K562 (cell line): ENCODE measurements at regions not wholly inside any gene's neighbourhood (a gene's known extent, or its start where the extent isn't known, plus 50 kb on each side); places are given as distances from the start of the nearest gene placed in this dataset.

Source experiments
- ARID2 ChIP-seq: fragments of 450-650 bp; IDR thresholded peaks from 2 replicates; pipeline ENCODE4 v1.6.1; 2017; ENCODE audit warnings: antibody characterized with exemption, mild to moderate bottlenecking
- CCNT2 ChIP-seq: IDR thresholded peaks from 2 replicates; pipeline ENCODE4 v1.6.1; 2011; ENCODE audit warnings: borderline replicate concordance, low read depth, mild to moderate bottlenecking, moderate library complexity, mixed read lengths, low read length; ENCODE audit not compliant: insufficient read length; ENCODE audit errors: extremely low read depth
- EGR1 ChIP-seq: fragments of 450-650 bp; conservative IDR thresholded peaks from 2 replicates; pipeline ENCODE4 v1.6.1; 2017; ENCODE audit warnings: mild to moderate bottlenecking
- FUS ChIP-seq: fragments of 200-400 bp; formaldehyde crosslinking; optimal IDR thresholded peaks from 2 replicates; pipeline ENCODE3; 2017; ENCODE audit warnings: low read depth, low read length
- HMG20A ChIP-seq: fragments of 450-650 bp; formaldehyde crosslinking; conservative IDR thresholded peaks from 2 replicates; pipeline ENCODE4 v1.4.0; 2020; ENCODE audit warnings: mild to moderate bottlenecking, mixed read lengths
- HMG20B ChIP-seq: fragments of 250-450 bp; sonication (Bioruptor Pico); IDR thresholded peaks from 2 replicates; pipeline ENCODE4 v1.5.0; 2021; ENCODE audit warnings: mild to moderate bottlenecking
- JUN ChIP-seq, 2 experiments: sonication (generic) in 1 of 2; formaldehyde crosslinking in 1 of 2; IDR thresholded peaks; 2 replicates each; pipeline versions ENCODE4 v1.6.1 to v1.8.0; 2012 to 2022; ENCODE audit warnings: borderline replicate concordance in 2 of 2, mild to moderate bottlenecking in 2 of 2, improper control_type of control experiment in 1 of 2, low read depth in 1 of 2, low read length in 1 of 2, missing genetic modification reagents in 1 of 2
- NFE2 ChIP-seq: IDR thresholded peaks from 2 replicates; pipeline ENCODE4 v1.6.1; 2014; ENCODE audit warnings: antibody characterized with exemption, low read depth
- THRAP3 ChIP-seq: fragments of 450-650 bp; IDR thresholded peaks from 2 replicates; pipeline ENCODE4 v1.6.1; 2016; ENCODE audit warnings: mild to moderate bottlenecking, inconsistent platforms, borderline replicate concordance
- ZFX ChIP-seq: sonication (generic); formaldehyde crosslinking; IDR thresholded peaks from 2 replicates; pipeline ENCODE4 v1.8.0; 2022; ENCODE audit warnings: mild to moderate bottlenecking, missing genetic modification reagents, moderate library complexity
- ZNF318 ChIP-seq, 2 experiments: fragments of 450-650 bp; IDR thresholded peaks; 2 replicates each; pipeline ENCODE4 v1.6.1; 2016; ENCODE audit warnings: mild to moderate bottlenecking in 2 of 2, borderline replicate concordance in 1 of 2, low read depth in 1 of 2, moderate library complexity in 1 of 2
- ZNF449 ChIP-seq: fragments of 250-450 bp; sonication (Bioruptor Pico); IDR thresholded peaks from 2 replicates; pipeline ENCODE4 v1.8.0; 2022; ENCODE audit warnings: moderate library complexity, mild to moderate bottlenecking, inconsistent platforms
- TF ChIP-seq, protein P1 (sequence below): IDR thresholded peaks from 3 replicates; pipeline ENCODE4 v1.6.1; 2011; ENCODE audit warnings: borderline replicate concordance, mild to moderate bottlenecking; ENCODE audit not compliant: insufficient read length, insufficient read depth

- TF ChIP-seq ARID2 = no peak
- TF ChIP-seq EGR1 = peak; percentile 79
- TF ChIP-seq FUS = no peak
- no peak for TF ChIP-seq ZFX (CRISPR knock-in tag)
- TF ChIP-seq THRAP3 = no peak
- TF ChIP-seq HMG20B (CRISPR knock-in tag) = no peak
- peak; percentile 85 for TF ChIP-seq JUN (IDR thresholded peaks at IDR 0.05; ENCODE audit: borderline replicate concordance, low read depth, low read length)
- no peak for TF ChIP-seq JUN (CRISPR knock-in tag; IDR thresholded peaks at IDR 0.05; ENCODE audit: borderline replicate concordance)
- TF ChIP-seq, protein P1, sequence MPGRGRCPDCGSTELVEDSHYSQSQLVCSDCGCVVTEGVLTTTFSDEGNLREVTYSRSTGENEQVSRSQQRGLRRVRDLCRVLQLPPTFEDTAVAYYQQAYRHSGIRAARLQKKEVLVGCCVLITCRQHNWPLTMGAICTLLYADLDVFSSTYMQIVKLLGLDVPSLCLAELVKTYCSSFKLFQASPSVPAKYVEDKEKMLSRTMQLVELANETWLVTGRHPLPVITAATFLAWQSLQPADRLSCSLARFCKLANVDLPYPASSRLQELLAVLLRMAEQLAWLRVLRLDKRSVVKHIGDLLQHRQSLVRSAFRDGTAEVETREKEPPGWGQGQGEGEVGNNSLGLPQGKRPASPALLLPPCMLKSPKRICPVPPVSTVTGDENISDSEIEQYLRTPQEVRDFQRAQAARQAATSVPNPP = no peak
- peak; percentile 46 for TF ChIP-seq NFE2
- peak; percentile 16 for TF ChIP-seq CCNT2
- 0 out of 4 replicates have a peak, but pooled peaks of 1 of the 2 experiments have one; percentile 48 for TF ChIP-seq ZNF318 (IDR thresholded peaks at IDR 0.05; ENCODE audit: borderline replicate concordance in 1 of 2, low read depth in 1 of 2)
- TF ChIP-seq ZNF449 = no peak
- no peak for TF ChIP-seq HMG20A
These were observed 90.2 kb upstream of the TSPAN2 start (continued) for GRCh38 chr1:115179397-115180079.
